GM12878 (cell line): ENCODE measurements at regions not wholly inside any gene's neighbourhood (a gene's known extent, or its start where the extent isn't known, plus 50 kb on each side); places are given as distances from the start of the nearest gene placed in this dataset.

Experiments used
- CEBPB ChIP-seq, 2 experiments: fragments of 150-350 bp in 1 of 2; IDR thresholded peaks; 2 replicates each; pipeline ENCODE4 v1.6.1; 2012 to 2014; ENCODE audit warnings: low read depth in 2 of 2, low read length in 2 of 2, borderline replicate concordance in 1 of 2, inconsistent platforms in 1 of 2
- CTCF ChIP-seq, 3 experiments: IDR thresholded peaks in 2 of 3; conservative IDR thresholded peaks in 1 of 3; 2 replicates each; pipeline ENCODE4 v1.5.1; 2011; ENCODE audit warnings: low read depth in 3 of 3, low read length in 3 of 3, mild to moderate bottlenecking in 3 of 3, control low read depth in 2 of 3, moderate library complexity in 2 of 3, inconsistent platforms in 1 of 3, mixed read lengths in 1 of 3; ENCODE audit not compliant: control insufficient read depth in 2 of 3, insufficient read depth in 1 of 3; ENCODE audit errors: extremely low read depth in 1 of 3
- EP300 ChIP-seq, 2 experiments: fragments of 150-350 bp in 1 of 2; IDR thresholded peaks; 2 replicates each; pipeline ENCODE4 v1.6.1; 2011 to 2012; ENCODE audit warnings: low read depth in 2 of 2, low read length in 2 of 2, borderline replicate concordance in 1 of 2, improper control_type of control experiment in 1 of 2, inconsistent platforms in 1 of 2; ENCODE audit not compliant: control insufficient read depth in 1 of 2
- LARP7 ChIP-seq: fragments of 450-650 bp; IDR thresholded peaks from 2 replicates; pipeline ENCODE4 v1.6.1; 2017; ENCODE audit warnings: mild to moderate bottlenecking
- NRF1 ChIP-seq: conservative IDR thresholded peaks from 2 replicates; pipeline ENCODE4 v1.6.1; 2011; ENCODE audit warnings: mild to moderate bottlenecking, low read depth, low read length, improper control_type of control experiment
- SP1 ChIP-seq: IDR thresholded peaks from one replicate; pipeline ENCODE4 v1.6.1; 2011; ENCODE audit warnings: low read depth, low read length
- SRF ChIP-seq, 2 experiments: IDR thresholded peaks; 2 replicates each; pipeline ENCODE4 v1.6.1; 2011; ENCODE audit warnings: low read depth in 2 of 2, low read length in 2 of 2, mild to moderate bottlenecking in 1 of 2, moderate library complexity in 1 of 2
- ZSCAN29 ChIP-seq: fragments of 450-650 bp; IDR thresholded peaks from 2 replicates; pipeline ENCODE4 v1.6.1; 2017; ENCODE audit warnings: mild to moderate bottlenecking, moderate library complexity

GRCh38 chr3:87354398-87354797 lies 78.0 kb upstream of the POU1F1 start:
- TF ChIP-seq CTCF (IDR thresholded peaks at IDR 0.05 in 2 of 3, conservative IDR thresholded peaks at IDR 0.05 in 1 of 3; ENCODE audit: control insufficient read depth in 2 of 3, extremely low read depth in 1 of 3, insufficient read depth in 1 of 3, low read depth in 3 of 3, low read length in 3 of 3), result no peak
- TF ChIP-seq ZSCAN29, result no peak
- no peak for TF ChIP-seq EP300 (IDR thresholded peaks at IDR 0.05; ENCODE audit: borderline replicate concordance in 1 of 2, control insufficient read depth in 1 of 2, low read depth in 2 of 2, low read length in 2 of 2)
- TF ChIP-seq SP1, result no peak
- no peak for TF ChIP-seq CEBPB (IDR thresholded peaks at IDR 0.05; ENCODE audit: borderline replicate concordance in 1 of 2, low read depth in 2 of 2, low read length in 2 of 2)
- TF ChIP-seq NRF1, result no peak
- TF ChIP-seq LARP7, result no peak
- TF ChIP-seq SRF (IDR thresholded peaks at IDR 0.05; ENCODE audit: low read depth in 2 of 2, low read length in 2 of 2), result no peak
